ENCODE measurements at regions not wholly inside any gene's neighbourhood (a gene's known extent, or its start where the extent isn't known, plus 50 kb on each side); places are given as distances from the start of the nearest gene placed in this dataset.
"Not testable (repeated sequence)": the region's sequence is repeated elsewhere in the genome, so short reads cannot be mapped to it uniquely, and the experiment has no call there.

DNA sequence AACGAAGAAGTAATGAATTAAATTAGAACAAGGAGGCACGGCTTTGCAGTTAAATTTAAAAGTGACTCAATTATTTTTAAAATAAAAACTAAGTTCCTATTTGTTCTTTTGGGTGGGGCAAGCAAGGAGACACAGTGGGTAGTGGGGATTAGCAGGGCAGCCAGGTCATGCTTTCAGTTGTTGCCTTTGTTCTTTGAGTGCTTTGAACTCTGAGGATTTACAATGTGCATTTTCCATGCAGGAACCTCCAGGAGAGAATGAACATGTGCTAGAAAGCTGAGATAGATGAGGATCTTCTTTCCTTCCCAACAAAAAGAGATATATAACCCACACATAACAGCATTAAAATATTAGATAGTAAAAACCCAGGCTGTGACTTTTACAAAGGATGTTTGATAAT is 420.4 kb upstream of the CTSO start:
- dilution Hi-C loops (cut with HindIII; ENCODE audit: low sequenced_read_pairs, unreplicated experiment): no loop called here
- in situ Hi-C loops (cut with MboI; ENCODE audit: low sequenced_read_pairs): no loop called here
- Histone ChIP-seq H2AK9ac (replicated peaks; ENCODE audit: low read depth, low read length, poor library complexity) (no peak overlapping the region), H3K4me1 (ENCODE audit: control insufficient read depth, insufficient read depth, low read length) (peaks cover 2% of the 10 kb centered on the region), H3K36me3 (ENCODE audit: control insufficient read depth, insufficient read depth, low read length) (no peaks in the 10 kb centered on the region), H2BK5ac (ENCODE audit: low read depth, low read length, poor library complexity, severe bottlenecking) (no peak overlapping the region), H4K91ac (ENCODE audit: insufficient read depth, low read depth, low read length) (no peak overlapping the region), H3K27ac (ENCODE audit: insufficient read depth, low read length) (no peak overlapping the region), H3K79me1 (ENCODE audit: low read depth in 1 of 2, low read length in 2 of 2) (no peaks in the 10 kb centered on the region), H4K20me1 (ENCODE audit: insufficient read depth, low read length) (no peaks in the 10 kb centered on the region), H2BK15ac (ENCODE audit: low read depth, low read length) (no peak overlapping the region), H3K56ac (ENCODE audit: extremely low read depth, insufficient read depth, low read length) (no peak overlapping the region), H3K27me3 (ENCODE audit: control insufficient read depth, insufficient read depth, low read length) (no peaks in the 10 kb centered on the region), H3K4ac (ENCODE audit: low read depth, low read length) (no peak overlapping the region), H2AFZ (replicated peaks; ENCODE audit: low read length, poor library complexity) (no peak overlapping the region), H4K8ac (ENCODE audit: low read depth in 2 of 2, low read length in 2 of 2) (no peak overlapping the region), H3K18ac (ENCODE audit: low read depth, low read length) (no peak overlapping the region), H3K23ac (ENCODE audit: low read depth, low read length) (no peak overlapping the region), H3K9me1 (ENCODE audit: insufficient read depth, low read length) (no peaks in the 10 kb centered on the region), H3K9me3 (ENCODE audit: control insufficient read depth, insufficient read depth, low read length) (no peaks in the 10 kb centered on the region), H3K4me2 (ENCODE audit: low read depth, low read length) (no peak overlapping the region), H3K9ac (ENCODE audit: low read depth, low read length) (no peak overlapping the region), H2BK120ac (ENCODE audit: low read depth, low read length) (no peak overlapping the region), H2BK20ac (ENCODE audit: low read depth, low read length) (no peak overlapping the region), H2AK5ac (ENCODE audit: low read depth, low read length) (no peak overlapping the region), H3K14ac (replicated peaks; ENCODE audit: low read depth, low read length) (no peak overlapping the region), H4K5ac (ENCODE audit: low read depth, low read length) (no peak overlapping the region), H3K4me3 (ENCODE audit: insufficient read depth, low read depth, low read length) (no peak overlapping the region)
- TF ChIP-seq RFX5 (IDR thresholded peaks at IDR 0.05; ENCODE audit: low read depth, low read length) (no peak), MAZ (IDR thresholded peaks at IDR 0.05; ENCODE audit: borderline replicate concordance, low read depth, low read length) (no peak), MAFK (IDR thresholded peaks at IDR 0.05; ENCODE audit: low read depth, low read length) (no peak)
- ChIA-PET POLR2A (ENCODE audit: unreplicated experiment) (no interaction called here), CTCF (no interaction called here)
- intact Hi-C loops (cut with micrococcal nuclease): loop anchor here (10.0 kb wide), 1 partner anchor 399 kb away; no protein-coding TSS in a partner anchor
- no TSS peak for BruUV-seq (replicated peaks)
- ATAC-seq (ENCODE audit: low read depth) (no peak), DNase-seq (no peak)
- no CpG with 5 or more reads among the region's 2 CpGs for WGBS, 2 experiments (ENCODE audit: extremely low coverage in 2 of 2, insufficient read length in 1 of 2)

DNA sequence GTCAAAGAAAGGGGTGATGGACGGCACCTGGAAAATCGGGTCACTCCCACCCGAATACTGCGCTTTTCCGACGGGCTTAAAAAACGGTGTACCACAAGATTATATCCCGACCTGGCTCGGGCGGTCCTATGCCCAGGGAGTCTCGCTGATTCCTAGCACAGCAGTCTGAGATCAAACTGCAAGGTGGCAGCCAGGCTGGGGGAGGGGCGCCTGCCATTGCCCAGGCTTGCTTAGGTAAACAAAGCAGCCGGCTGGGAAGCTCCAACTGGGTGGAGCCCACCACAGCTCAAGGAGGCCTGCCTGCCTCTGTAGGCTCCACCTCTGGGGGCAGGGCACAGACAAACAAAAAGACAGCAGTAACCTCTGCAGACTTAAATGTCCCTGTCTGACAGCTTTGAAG is 413.8 kb upstream of the CTSO start:
- dilution Hi-C loops (cut with HindIII; ENCODE audit: low sequenced_read_pairs, unreplicated experiment); H3K23ac ChIP-seq (ENCODE audit: low read depth, low read length); DNase-seq; in situ Hi-C loops (cut with MboI; ENCODE audit: low sequenced_read_pairs); intact Hi-C loops (cut with micrococcal nuclease); POLR2A ChIA-PET (ENCODE audit: unreplicated experiment); H3K9me1 ChIP-seq (ENCODE audit: insufficient read depth, low read length); H3K4me1 ChIP-seq (ENCODE audit: control insufficient read depth, insufficient read depth, low read length); H3K4me3 ChIP-seq (ENCODE audit: insufficient read depth, low read depth, low read length); H2BK120ac ChIP-seq (ENCODE audit: low read depth, low read length); H3K27ac ChIP-seq (ENCODE audit: insufficient read depth, low read length); H3K14ac ChIP-seq (replicated peaks; ENCODE audit: low read depth, low read length); H3K4me2 ChIP-seq (ENCODE audit: low read depth, low read length); H4K8ac ChIP-seq (ENCODE audit: low read depth in 2 of 2, low read length in 2 of 2); H2AK5ac ChIP-seq (ENCODE audit: low read depth, low read length); H3K18ac ChIP-seq (ENCODE audit: low read depth, low read length); H3K36me3 ChIP-seq (ENCODE audit: control insufficient read depth, insufficient read depth, low read length); H3K9me3 ChIP-seq (ENCODE audit: control insufficient read depth, insufficient read depth, low read length); H4K91ac ChIP-seq (ENCODE audit: insufficient read depth, low read depth, low read length); H2BK15ac ChIP-seq (ENCODE audit: low read depth, low read length); H3K4ac ChIP-seq (ENCODE audit: low read depth, low read length); H2AK9ac ChIP-seq (replicated peaks; ENCODE audit: low read depth, low read length, poor library complexity); H2BK5ac ChIP-seq (ENCODE audit: low read depth, low read length, poor library complexity, severe bottlenecking); H2BK20ac ChIP-seq (ENCODE audit: low read depth, low read length); H4K5ac ChIP-seq (ENCODE audit: low read depth, low read length); H4K20me1 ChIP-seq (ENCODE audit: insufficient read depth, low read length); H3K9ac ChIP-seq (ENCODE audit: low read depth, low read length); H3K56ac ChIP-seq (ENCODE audit: extremely low read depth, insufficient read depth, low read length); H3K27me3 ChIP-seq (ENCODE audit: control insufficient read depth, insufficient read depth, low read length); H2AFZ ChIP-seq (replicated peaks; ENCODE audit: low read length, poor library complexity); ATAC-seq (ENCODE audit: low read depth); H3K79me1 ChIP-seq (ENCODE audit: low read depth in 1 of 2, low read length in 2 of 2); CTCF ChIA-PET; BruUV-seq (replicated peaks): not testable (repeated sequence)
- no CpG with 5 or more reads among the region's 13 CpGs for WGBS, 2 experiments (ENCODE audit: extremely low coverage in 2 of 2, insufficient read length in 1 of 2)
